AG04450 (cell line): ENCODE measurements at regions not wholly inside any gene's neighbourhood (a gene's known extent, or its start where the extent isn't known, plus 50 kb on each side); places are given as distances from the start of the nearest gene placed in this dataset.

Source experiments
- CTCF ChIA-PET: fragments of 300-600, 350-600 bp; formaldehyde crosslinking; extraction: SDS; loops from one replicate; lab custom pipeline; 2022; ENCODE audit warnings: antibody characterized with exemption, inconsistent platforms; lab: Charles Lee
- POLR2A ChIA-PET: fragments of 350-600 bp; formaldehyde crosslinking; extraction: SDS; loops from one replicate; lab custom pipeline; 2021; ENCODE audit warnings: antibody characterized with exemption, inconsistent platforms; lab: Yijun Ruan, JAX
- DNase-seq: peaks from one replicate; pipeline ENCODE4 v3.0.0-alpha.2; 2011; ENCODE audit warnings: low read depth, low spot score
- H3K27ac ChIP-seq: one replicate; pipeline ENCODE4 v1.5.1; 2012; ENCODE audit warnings: low read depth, low read length, control low read depth
- H3K27me3 ChIP-seq: one replicate; pipeline ENCODE4 v1.6.0; 2012; ENCODE audit warnings: low read length; ENCODE audit not compliant: control insufficient read depth, insufficient read depth
- H3K4me3 ChIP-seq: 2 replicates; pipeline ENCODE4 v1.5.1; 2011; ENCODE audit warnings: mild to moderate bottlenecking, low read depth, low read length, control low read depth
- H3K9me3 ChIP-seq: 2 replicates; pipeline ENCODE4 v1.5.1; 2012; ENCODE audit warnings: low read length; ENCODE audit not compliant: control insufficient read depth, insufficient read depth
- TF ChIP-seq, protein P1 (sequence below): IDR thresholded peaks from 2 replicates; pipeline ENCODE4 v1.5.1; 2011; ENCODE audit warnings: low read depth, low read length, control low read depth, inconsistent platforms

DNA sequence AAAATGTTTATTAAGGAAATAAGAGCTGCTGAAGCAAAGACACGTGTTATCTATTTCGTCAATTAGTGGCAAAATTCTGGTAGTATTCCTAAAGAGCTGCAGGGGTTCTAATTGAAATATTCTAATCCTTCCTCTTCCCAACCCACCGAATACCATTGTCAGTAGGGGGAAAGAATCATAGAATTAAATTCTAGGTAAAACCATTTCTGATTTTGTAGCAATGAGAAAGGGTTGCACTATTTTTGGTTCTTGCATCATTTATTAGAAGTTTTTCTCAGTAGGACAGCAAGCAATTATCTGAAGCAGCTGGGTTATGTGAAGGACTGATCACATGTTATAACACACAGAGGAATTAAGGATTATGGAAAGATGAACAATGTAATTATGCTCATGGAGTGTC is 80.3 kb upstream of the SEMA6A start:
- CTCF ChIA-PET: no interaction called here
- H3K27me3 ChIP-seq: no peaks in the 10 kb centered on the region

GRCh38 chr5:116652903-116653302 is 78.3 kb upstream of the SEMA6A start:
- ChIA-PET POLR2A (no interaction called here), CTCF (no interaction called here)
- TF ChIP-seq, protein P1, sequence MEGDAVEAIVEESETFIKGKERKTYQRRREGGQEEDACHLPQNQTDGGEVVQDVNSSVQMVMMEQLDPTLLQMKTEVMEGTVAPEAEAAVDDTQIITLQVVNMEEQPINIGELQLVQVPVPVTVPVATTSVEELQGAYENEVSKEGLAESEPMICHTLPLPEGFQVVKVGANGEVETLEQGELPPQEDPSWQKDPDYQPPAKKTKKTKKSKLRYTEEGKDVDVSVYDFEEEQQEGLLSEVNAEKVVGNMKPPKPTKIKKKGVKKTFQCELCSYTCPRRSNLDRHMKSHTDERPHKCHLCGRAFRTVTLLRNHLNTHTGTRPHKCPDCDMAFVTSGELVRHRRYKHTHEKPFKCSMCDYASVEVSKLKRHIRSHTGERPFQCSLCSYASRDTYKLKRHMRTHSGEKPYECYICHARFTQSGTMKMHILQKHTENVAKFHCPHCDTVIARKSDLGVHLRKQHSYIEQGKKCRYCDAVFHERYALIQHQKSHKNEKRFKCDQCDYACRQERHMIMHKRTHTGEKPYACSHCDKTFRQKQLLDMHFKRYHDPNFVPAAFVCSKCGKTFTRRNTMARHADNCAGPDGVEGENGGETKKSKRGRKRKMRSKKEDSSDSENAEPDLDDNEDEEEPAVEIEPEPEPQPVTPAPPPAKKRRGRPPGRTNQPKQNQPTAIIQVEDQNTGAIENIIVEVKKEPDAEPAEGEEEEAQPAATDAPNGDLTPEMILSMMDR: no peak
- no peak for DNase-seq
- H3K9me3 ChIP-seq: no peaks in the 10 kb centered on the region
- no peaks in the 10 kb centered on the region for H3K27me3 ChIP-seq
- no peak overlapping the region for H3K4me3 ChIP-seq
- H3K27ac ChIP-seq: no peak overlapping the region

More for the DNA sequence above, 80.3 kb upstream of the SEMA6A start:
- POLR2A ChIA-PET: no interaction called here
- no peak overlapping the region for H3K27ac ChIP-seq
- no peaks in the 10 kb centered on the region for H3K9me3 ChIP-seq
- DNase-seq: no peak
- TF ChIP-seq, protein P1: no peak
- H3K4me3 ChIP-seq: no peak overlapping the region

DNA sequence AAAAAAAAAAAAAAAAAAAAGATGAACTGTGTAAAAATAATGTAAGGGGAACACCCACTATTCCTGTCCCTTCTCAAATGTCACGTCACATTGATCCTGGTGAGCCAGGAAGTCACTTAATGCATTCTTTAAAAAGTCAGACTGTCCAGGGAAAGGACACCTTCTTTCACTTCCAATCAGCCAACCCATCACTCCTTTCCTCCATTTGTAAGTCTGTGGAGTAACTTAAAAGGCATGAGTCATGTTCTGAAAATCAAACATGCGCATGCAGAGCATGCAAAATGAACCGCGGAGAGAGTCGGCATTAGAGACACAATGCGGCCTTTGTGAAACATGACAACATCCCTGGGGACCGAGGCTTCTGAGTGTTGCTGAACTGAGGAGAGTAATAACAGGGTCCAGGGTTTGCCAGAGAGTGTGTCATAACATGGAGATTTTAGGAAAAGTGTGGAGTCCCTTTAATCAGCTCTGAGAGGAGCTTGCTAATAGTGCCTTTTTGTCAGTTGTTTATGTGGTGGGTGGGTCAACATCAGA is 77.6 kb upstream of the SEMA6A start:
- POLR2A ChIA-PET: no interaction called here
- no peak for DNase-seq
- CTCF ChIA-PET: no interaction called here
- H3K27ac ChIP-seq: no peak overlapping the region
- no peaks in the 10 kb centered on the region for H3K9me3 ChIP-seq
- no peak overlapping the region for H3K4me3 ChIP-seq
- no peaks in the 10 kb centered on the region for H3K27me3 ChIP-seq
- TF ChIP-seq, protein P1: no peak

- DNase-seq: no peak
- CTCF ChIA-PET: no interaction called here
- no peak overlapping the region for H3K27ac ChIP-seq
- no peaks in the 10 kb centered on the region for H3K27me3 ChIP-seq
- POLR2A ChIA-PET: no interaction called here
- H3K9me3 ChIP-seq: no peaks in the 10 kb centered on the region
- H3K4me3 ChIP-seq: no peak overlapping the region
- TF ChIP-seq, protein P1: no peak
These were observed 77.0 kb upstream of the SEMA6A start for GRCh38 chr5:116651653-116652052.

GRCh38 chr5:116650964-116651363 is 76.3 kb upstream of the SEMA6A start:
- H3K27me3 ChIP-seq: no peaks in the 10 kb centered on the region
- CTCF ChIA-PET: interaction anchor here (0.6 kb wide), 1 partner anchor 36 kb away, joined by 3 read pairs; no protein-coding TSS in a partner anchor
- H3K9me3 ChIP-seq: no peaks in the 10 kb centered on the region
- H3K27ac ChIP-seq: no peak overlapping the region
- no peak for DNase-seq
- H3K4me3 ChIP-seq: no peak overlapping the region
- TF ChIP-seq, protein P1: no peak
- POLR2A ChIA-PET: no interaction called here
